K562 (cell line): ENCODE measurements at regions not wholly inside any gene's neighbourhood (a gene's known extent, or its start where the extent isn't known, plus 50 kb on each side); places are given as distances from the start of the nearest gene placed in this dataset.

Experiments used
- CTCF ChIP-seq, 3 experiments: IDR thresholded peaks in 2 of 3; conservative IDR thresholded peaks in 1 of 3; 2 replicates each; pipeline ENCODE4 v1.5.1; 2011 to 2012; ENCODE audit warnings: low read length in 3 of 3, mild to moderate bottlenecking in 3 of 3, control low read depth in 2 of 3, improper control_type of control experiment in 1 of 3, inconsistent platforms in 1 of 3, low read depth in 1 of 3, mixed read lengths in 1 of 3, moderate library complexity in 1 of 3; ENCODE audit not compliant: insufficient read depth in 2 of 3
- ELF1 ChIP-seq: fragments of 200-800 bp; sonication (Bioruptor generic); IDR thresholded peaks from 2 replicates; pipeline ENCODE4 v1.6.1; 2016; ENCODE audit warnings: missing genetic modification characterization, missing compliant biosample characterization
- NFIC ChIP-seq: fragments of 450-650 bp; IDR thresholded peaks from 2 replicates; pipeline ENCODE4 v1.6.1; 2017; ENCODE audit warnings: mild to moderate bottlenecking, inconsistent platforms
- POLR2A ChIP-seq: fragments of 450-650 bp; conservative IDR thresholded peaks from 2 replicates; pipeline ENCODE4 v1.6.1; 2016
- SMARCA5 ChIP-seq: fragments of 450-650 bp; IDR thresholded peaks from 2 replicates; pipeline ENCODE4 v1.6.1; 2016
- TRIM25 ChIP-seq: fragments of 450-650 bp; IDR thresholded peaks from 2 replicates; pipeline ENCODE4 v1.7.0; 2016; ENCODE audit warnings: borderline replicate concordance
- ZNF263 ChIP-seq: sonication (generic); formaldehyde crosslinking; IDR thresholded peaks from 2 replicates; pipeline ENCODE4 v1.8.0; 2022; ENCODE audit warnings: mild to moderate bottlenecking, missing genetic modification reagents, borderline replicate concordance
- ZNF41 ChIP-seq: fragments of 250-450 bp; sonication (Bioruptor Pico); conservative IDR thresholded peaks from 2 replicates; pipeline ENCODE4 v1.4.0; 2020; ENCODE audit warnings: mild to moderate bottlenecking

GRCh38 chr18:24930478-24930877 lies 421.5 kb downstream of the ZNF521 start:
- TF ChIP-seq ELF1 (tag) (no peak), CTCF (IDR thresholded peaks at IDR 0.05 in 2 of 3, conservative IDR thresholded peaks at IDR 0.05 in 1 of 3; ENCODE audit: insufficient read depth in 2 of 3, low read depth in 1 of 3, low read length in 3 of 3) (no peak), NFIC (no peak), ZNF263 (CRISPR knock-in tag) (no peak), POLR2A (no peak), ZNF41 (no peak), TRIM25 (no peak), SMARCA5 (no peak)
